ENCODE measurements at regions not wholly inside any gene's neighbourhood (a gene's known extent, or its start where the extent isn't known, plus 50 kb on each side); places are given as distances from the start of the nearest gene placed in this dataset.

- no peak overlapping the region for H2AFZ ChIP-seq (ENCODE audit: low read depth, low read length)
- H3K9ac ChIP-seq (ENCODE audit: insufficient read depth in 1 of 2, low read depth in 2 of 2, low read length in 2 of 2) = no peak overlapping the region
- H3K27me3 ChIP-seq (ENCODE audit: control insufficient read depth in 2 of 2, insufficient read depth in 2 of 2, low read length in 2 of 2) = peaks cover 10 to 23% of the 10 kb centered on the region in 2 experiments; a peak in 3 of 5 replicates
- FAIRE-seq (no peak), ATAC-seq (no peak), DNase-seq (ENCODE audit: extremely low read depth in 1 of 4, low spot score in 3 of 4) (no peak)
- H3K9me3 ChIP-seq (replicated peaks; ENCODE audit: control insufficient read depth, insufficient read depth, low read depth, low read length) = no peaks in the 10 kb centered on the region
- no peak overlapping the region for H3K27ac ChIP-seq (ENCODE audit: extremely low read depth, low read depth, low read length)
- ChIA-PET POLR2A (interaction anchor here (0.8 to 1.0 kb wide), 2 partner anchors 9 to 13 kb away, joined by 3 to 5 read pairs; no protein-coding TSS in a partner anchor), CTCF (ENCODE audit: low intra/inter-chr PET ratio) (no interaction called here)
- H3K4me1 ChIP-seq (replicated peaks in 1 of 2; ENCODE audit: control insufficient read depth in 2 of 2, insufficient read depth in 2 of 2, low read length in 2 of 2) = no peaks in the 10 kb centered on the region
- H3K4me3 ChIP-seq = no peak overlapping the region
- no peaks in the 10 kb centered on the region for H3K9me1 ChIP-seq (ENCODE audit: control insufficient read depth, insufficient read depth, low read length)
- intact Hi-C loops (cut with micrococcal nuclease) (no loop called here), in situ Hi-C loops (cut with MboI) (no loop called here)
- BruUV-seq (replicated peaks) = no TSS peak
- no peak overlapping the region for H3K4me2 ChIP-seq (ENCODE audit: insufficient read depth, low read length)
- WGBS (ENCODE audit: insufficient coverage, low coverage, missing lambda C conversion rate) = 3% methylated on average over 6 of the region's 6 CpGs
- H4K20me1 ChIP-seq (replicated peaks; ENCODE audit: control insufficient read depth, insufficient read depth, low read length) = no peaks in the 10 kb centered on the region
- H3K79me2 ChIP-seq (ENCODE audit: control insufficient read depth, insufficient read depth, low read length) = no peaks in the 10 kb centered on the region
- no peaks in the 10 kb centered on the region for H3K36me3 ChIP-seq (ENCODE audit: control insufficient read depth, insufficient read depth, low read length)
- no peak for TF ChIP-seq CBX2 (IDR thresholded peaks at IDR 0.05; ENCODE audit: insufficient read depth, low read length, poor library complexity, severe bottlenecking)
- no peak for TF ChIP-seq ZBTB7A (IDR thresholded peaks at IDR 0.05; ENCODE audit: borderline replicate concordance, control insufficient read depth, low read depth, low read length)
- no peak for TF ChIP-seq ZKSCAN3 (CRISPR knock-in tag; IDR thresholded peaks at IDR 0.05)
- no peak for TF ChIP-seq THRAP3 (IDR thresholded peaks at IDR 0.05; ENCODE audit: borderline replicate concordance)
- TF ChIP-seq, protein P1, sequence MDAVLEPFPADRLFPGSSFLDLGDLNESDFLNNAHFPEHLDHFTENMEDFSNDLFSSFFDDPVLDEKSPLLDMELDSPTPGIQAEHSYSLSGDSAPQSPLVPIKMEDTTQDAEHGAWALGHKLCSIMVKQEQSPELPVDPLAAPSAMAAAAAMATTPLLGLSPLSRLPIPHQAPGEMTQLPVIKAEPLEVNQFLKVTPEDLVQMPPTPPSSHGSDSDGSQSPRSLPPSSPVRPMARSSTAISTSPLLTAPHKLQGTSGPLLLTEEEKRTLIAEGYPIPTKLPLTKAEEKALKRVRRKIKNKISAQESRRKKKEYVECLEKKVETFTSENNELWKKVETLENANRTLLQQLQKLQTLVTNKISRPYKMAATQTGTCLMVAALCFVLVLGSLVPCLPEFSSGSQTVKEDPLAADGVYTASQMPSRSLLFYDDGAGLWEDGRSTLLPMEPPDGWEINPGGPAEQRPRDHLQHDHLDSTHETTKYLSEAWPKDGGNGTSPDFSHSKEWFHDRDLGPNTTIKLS (IDR thresholded peaks at IDR 0.05; ENCODE audit: borderline replicate concordance, low read depth) = no peak
- TF ChIP-seq, protein P2, sequence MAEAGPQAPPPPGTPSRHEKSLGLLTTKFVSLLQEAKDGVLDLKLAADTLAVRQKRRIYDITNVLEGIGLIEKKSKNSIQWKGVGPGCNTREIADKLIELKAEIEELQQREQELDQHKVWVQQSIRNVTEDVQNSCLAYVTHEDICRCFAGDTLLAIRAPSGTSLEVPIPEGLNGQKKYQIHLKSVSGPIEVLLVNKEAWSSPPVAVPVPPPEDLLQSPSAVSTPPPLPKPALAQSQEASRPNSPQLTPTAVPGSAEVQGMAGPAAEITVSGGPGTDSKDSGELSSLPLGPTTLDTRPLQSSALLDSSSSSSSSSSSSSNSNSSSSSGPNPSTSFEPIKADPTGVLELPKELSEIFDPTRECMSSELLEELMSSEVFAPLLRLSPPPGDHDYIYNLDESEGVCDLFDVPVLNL (CRISPR knock-in tag; IDR thresholded peaks at IDR 0.05; ENCODE audit: low read depth) = no peak
- no peak for TF ChIP-seq ZBTB9 (CRISPR knock-in tag; IDR thresholded peaks at IDR 0.05)
- no peak for TF ChIP-seq HNRNPUL1 (IDR thresholded peaks at IDR 0.05; ENCODE audit: low read length)
- TF ChIP-seq SAP30 (IDR thresholded peaks at IDR 0.05; ENCODE audit: borderline replicate concordance, insufficient read depth, low read depth, low read length, poor library complexity, severe bottlenecking) = no peak
- no peak for TF ChIP-seq ZNF133 (CRISPR knock-in tag; IDR thresholded peaks at IDR 0.05)
- no peak for TF ChIP-seq ZNF695 (CRISPR knock-in tag; IDR thresholded peaks at IDR 0.05)
- no peak for TF ChIP-seq KLF10 (CRISPR knock-in tag; IDR thresholded peaks at IDR 0.05)
- TF ChIP-seq ZNF347 (CRISPR knock-in tag; IDR thresholded peaks at IDR 0.05; ENCODE audit: low read depth) = no peak
- TF ChIP-seq MYNN (IDR thresholded peaks at IDR 0.05) = no peak
- TF ChIP-seq MYNN (CRISPR knock-in tag; IDR thresholded peaks at IDR 0.05) = no peak
- TF ChIP-seq PTTG1 (tag; IDR thresholded peaks at IDR 0.05; ENCODE audit: low read depth) = no peak
- TF ChIP-seq ZC3H11A (IDR thresholded peaks at IDR 0.05; ENCODE audit: low read depth, low read length) = no peak
- no peak for TF ChIP-seq ZNF274 (IDR thresholded peaks at IDR 0.05; ENCODE audit: borderline replicate concordance, low read depth, low read length)
- no peak for TF ChIP-seq PURB (CRISPR knock-in tag; IDR thresholded peaks at IDR 0.05; ENCODE audit: low read depth)
These were observed 53.5 kb upstream of the PRELP start for GRCh38 chr1:203422116-203422515.
